GM19351 (cell line): ENCODE measurements at regions not wholly inside any gene's neighbourhood (a gene's known extent, or its start where the extent isn't known, plus 50 kb on each side); places are given as distances from the start of the nearest gene placed in this dataset.

Source experiments
- ATAC-seq: cut with Tn5 transposase; IDR thresholded peaks from one replicate; pipeline ENCODE4 v1.9.1; 2021; ENCODE audit warnings: mild to moderate bottlenecking, moderate library complexity; ENCODE audit not compliant: unreplicated experiment

- no peak for ATAC-seq
Observed at GRCh38 chr3:178434206-178434805, 101.9 kb upstream of the KCNMB2 start.

- ATAC-seq: no peak
Observed at GRCh38 chr3:178435575-178435974, 100.7 kb upstream of the KCNMB2 start.

- ATAC-seq: peak; percentile 54
Observed at GRCh38 chr3:178436773-178437172, 99.5 kb upstream of the KCNMB2 start.

GRCh38 chr3:178437236-178437635 lies 99.0 kb upstream of the KCNMB2 start:
- no peak for ATAC-seq

GRCh38 chr3:178439504-178439903 lies 96.7 kb upstream of the KCNMB2 start:
- ATAC-seq: no peak

GRCh38 chr3:178440043-178440442 lies 96.2 kb upstream of the KCNMB2 start:
- ATAC-seq: no peak

GRCh38 chr3:178443634-178444033 lies 92.6 kb upstream of the KCNMB2 start:
- no peak for ATAC-seq

DNA sequence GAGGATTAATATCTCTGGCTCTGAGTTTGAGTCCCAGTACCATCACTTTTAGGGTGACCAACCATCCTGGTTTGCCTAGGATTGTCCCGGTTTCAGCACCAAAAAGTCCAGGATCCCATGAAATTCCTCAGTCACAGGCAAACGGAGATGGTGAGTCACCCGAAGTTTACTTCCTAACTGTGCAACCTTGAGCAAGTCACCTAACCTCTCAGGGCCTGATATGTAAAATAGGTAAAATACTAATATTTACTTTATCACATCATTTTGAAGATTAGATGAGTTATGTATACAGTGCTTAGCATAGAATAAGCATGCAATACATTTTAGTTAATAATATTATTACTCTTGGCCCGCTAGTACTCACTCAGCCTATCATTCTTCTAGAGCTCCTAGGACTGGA lies 91.1 kb upstream of the KCNMB2 start:
- no peak for ATAC-seq

GRCh38 chr3:178446059-178446458 lies 90.2 kb upstream of the KCNMB2 start:
- no peak for ATAC-seq

GRCh38 chr3:178450476-178450875 lies 85.8 kb upstream of the KCNMB2 start:
- no peak for ATAC-seq

GRCh38 chr3:178451799-178452198 lies 84.4 kb upstream of the KCNMB2 start:
- ATAC-seq: no peak

- no peak for ATAC-seq
Observed at GRCh38 chr3:178454726-178455125, 81.5 kb upstream of the KCNMB2 start.

DNA sequence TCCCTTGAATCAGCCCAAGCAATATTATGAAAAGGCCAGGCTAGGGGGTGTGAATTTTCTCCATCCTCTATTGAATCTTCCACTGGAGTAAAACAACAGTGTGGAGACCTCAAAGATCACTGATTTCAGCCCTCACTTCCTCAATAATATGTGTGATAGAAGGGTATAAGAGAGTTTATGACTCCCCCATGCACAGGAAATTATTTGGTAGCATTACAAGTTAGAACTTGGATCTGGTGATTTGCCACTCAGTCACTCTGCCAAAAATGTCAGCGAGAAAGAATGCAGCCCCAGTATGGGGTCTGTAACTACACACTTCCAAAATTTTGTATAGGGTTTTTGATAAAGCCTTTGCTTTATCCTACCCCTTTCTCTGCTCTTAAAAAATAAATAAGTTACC lies 81.0 kb upstream of the KCNMB2 start:
- no peak for ATAC-seq

GRCh38 chr3:178455946-178456345 lies 80.3 kb upstream of the KCNMB2 start:
- no peak for ATAC-seq

DNA sequence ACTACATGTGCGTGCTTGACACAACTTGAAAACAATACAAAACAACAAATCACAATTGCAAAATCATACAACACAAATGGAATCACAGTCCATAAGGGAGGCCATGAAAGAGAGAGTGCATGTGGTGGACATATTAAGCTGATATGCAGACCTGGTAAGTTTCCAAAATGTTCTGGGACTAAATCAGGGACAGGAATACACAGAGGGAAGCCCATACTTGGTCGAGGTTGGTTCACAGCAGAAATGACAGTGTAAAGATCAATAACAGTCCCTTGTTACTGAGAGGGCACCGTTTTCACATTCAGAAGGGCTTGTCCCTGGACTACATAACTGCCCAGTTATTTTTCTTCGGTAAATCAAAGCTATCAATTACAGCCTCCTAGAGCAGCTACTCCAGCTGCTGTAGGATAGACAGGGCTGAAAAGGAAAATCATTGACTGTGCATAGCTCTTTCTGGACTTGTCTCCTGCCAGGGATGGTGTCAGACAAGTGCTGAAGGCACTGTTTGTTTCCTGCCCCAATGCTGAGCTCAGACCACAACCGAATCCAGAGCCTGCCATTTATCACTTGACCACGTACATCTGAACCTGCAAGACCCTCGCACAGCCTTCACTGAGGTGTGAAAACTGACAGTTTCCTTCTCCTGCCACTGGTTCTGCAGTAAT lies 79.5 kb upstream of the KCNMB2 start:
- ATAC-seq: peak; percentile 61

GRCh38 chr3:178457511-178457910 lies 78.7 kb upstream of the KCNMB2 start:
- ATAC-seq: no peak

DNA sequence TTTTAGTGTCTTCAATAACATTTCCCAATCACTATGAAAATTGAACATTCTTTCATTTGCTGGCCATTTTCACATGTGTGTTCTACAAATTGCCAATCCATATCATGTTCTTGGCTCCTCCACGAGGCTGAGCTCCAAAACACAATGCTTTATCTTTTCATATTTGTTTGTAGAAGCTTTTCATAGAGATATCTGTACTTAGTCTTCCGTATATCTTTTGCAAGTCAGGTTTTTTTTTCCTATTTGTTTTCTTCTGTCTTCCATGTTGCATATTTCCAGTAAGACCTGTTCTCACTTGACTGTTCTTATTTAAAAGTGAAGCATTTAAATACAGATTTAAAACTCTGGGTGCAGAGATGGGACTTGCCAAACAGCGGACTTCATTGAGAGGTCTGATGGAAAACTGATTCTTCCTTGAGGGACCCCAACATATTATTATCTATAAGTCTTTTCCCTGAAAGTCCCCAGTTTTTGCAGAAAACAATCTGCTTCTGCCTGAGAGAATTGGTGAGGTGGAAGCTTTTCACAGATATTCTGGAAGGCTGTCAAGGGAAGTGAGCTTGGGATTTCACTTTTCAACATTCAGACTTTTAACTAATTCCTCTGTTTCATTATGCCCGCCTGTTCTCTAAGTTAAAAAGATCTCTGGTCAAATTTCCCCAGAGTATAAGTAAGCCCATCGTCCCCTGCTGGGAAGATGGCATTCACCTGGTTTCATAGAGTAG lies 77.8 kb upstream of the KCNMB2 start:
- ATAC-seq: no peak

DNA sequence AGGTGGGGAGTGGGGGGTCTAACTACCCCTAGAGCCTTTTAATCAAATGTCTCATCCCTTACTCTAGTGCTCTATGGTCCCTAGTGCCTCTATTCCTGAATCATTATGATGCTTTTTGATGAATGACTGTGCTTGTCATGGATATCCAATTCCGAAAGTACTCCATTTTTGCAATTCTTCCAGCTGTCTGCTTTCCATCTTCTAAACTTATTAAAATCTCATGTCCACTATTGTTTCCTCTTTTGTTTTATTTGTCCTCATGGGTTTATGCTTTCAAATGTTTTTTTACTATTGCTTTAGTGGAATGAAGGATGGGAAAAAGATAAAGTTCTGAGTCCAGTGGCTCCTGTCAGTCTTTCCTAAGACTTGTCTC lies 77.2 kb upstream of the KCNMB2 start:
- ATAC-seq: no peak

DNA sequence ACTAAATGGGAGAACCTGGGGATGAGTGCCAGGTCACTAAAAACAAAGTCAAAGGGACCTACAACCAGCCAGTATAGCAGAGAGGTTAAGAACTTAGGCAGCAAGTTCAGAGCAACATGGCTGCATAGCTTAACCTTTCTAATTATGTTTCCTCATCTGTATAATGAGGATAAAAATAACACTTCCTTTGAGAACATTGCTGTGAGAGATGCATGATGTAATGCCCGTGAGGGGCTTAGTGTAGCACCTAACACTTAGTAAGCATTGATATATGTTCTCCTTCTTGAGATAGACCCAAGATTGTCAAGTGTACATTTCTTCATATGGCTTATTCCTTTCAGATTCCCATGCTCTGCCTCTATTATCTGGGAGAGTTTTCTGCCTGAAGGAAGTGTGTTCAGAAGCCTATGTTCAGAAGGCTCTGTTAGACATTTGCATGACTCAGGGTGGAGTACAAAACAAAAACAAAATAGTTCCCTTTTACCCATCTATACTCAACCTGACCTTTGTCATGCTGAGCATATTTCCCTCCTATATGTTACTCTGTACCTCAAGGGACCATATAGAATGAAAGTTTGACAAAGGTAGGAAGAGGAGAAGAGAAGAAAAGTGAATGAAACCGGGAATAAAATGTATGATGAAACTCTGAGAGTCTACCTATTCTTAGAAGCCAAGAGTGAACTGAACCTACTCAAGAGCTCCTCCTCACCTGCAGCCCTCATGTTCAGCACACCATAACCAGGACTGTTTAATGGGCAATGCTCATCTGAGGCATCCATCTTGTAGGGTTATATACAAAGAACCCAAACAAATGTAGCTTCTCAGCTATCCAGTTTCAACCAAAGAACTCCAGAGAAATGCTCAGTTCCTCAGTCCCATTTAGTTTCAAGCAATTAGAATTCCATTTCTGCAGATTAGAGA lies 70.7 kb upstream of the KCNMB2 start:
- peak; percentile 71 for ATAC-seq

GRCh38 chr3:178472941-178473340 lies 63.3 kb upstream of the KCNMB2 start:
- ATAC-seq: no peak

DNA sequence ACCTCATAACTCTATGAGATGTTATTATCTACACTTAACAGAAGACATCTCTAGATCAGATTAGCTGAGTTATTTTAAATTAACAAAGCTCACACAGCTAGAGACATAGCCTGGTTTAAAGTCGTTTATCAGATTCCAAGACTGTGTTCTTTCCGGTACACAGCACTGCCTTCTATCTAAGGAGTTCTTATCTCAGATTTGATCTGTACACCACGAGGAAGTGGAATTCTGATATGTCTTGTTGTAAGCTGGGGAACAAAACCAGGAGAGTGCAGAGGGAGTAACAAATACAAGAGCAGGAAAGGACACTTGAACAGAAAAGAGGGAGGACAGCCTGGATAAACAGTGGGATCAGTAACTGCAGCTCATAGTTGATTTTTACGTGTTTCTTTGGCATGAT lies 61.7 kb upstream of the KCNMB2 start:
- ATAC-seq: no peak
